ENCODE measurements at regions not wholly inside any gene's neighbourhood (a gene's known extent, or its start where the extent isn't known, plus 50 kb on each side); places are given as distances from the start of the nearest gene placed in this dataset.

DNA sequence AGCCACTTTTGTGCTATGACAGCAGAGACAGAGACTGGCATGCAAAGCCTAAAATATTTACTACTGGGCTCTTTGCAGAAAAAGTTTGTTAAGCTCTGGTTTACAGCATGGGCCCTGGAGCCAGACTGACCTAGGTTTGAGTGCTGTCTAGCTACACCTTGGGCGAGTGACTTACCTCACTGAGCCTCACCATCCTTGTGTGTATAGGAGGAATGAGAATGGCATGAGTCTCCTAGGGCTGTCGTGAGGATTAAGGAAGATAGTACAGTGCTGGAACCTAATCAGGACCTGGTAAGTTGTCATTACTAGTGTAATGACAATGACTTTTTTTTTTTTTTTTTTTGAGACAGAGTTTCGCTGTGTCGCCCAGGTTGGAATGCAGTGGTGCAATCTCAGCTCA, 65.2 kb downstream of the MSX2 start:
- Histone ChIP-seq H3K4me1 (ENCODE audit: insufficient read depth, low read length) (no peaks in the 10 kb centered on the region), H4K20me1 (ENCODE audit: low read length) (no peaks in the 10 kb centered on the region), H3K27me3 (ENCODE audit: low read length) (no peaks in the 10 kb centered on the region), H3K9me2 (replicated peaks; ENCODE audit: low read length) (no peaks in the 10 kb centered on the region), H3K9me3 (ENCODE audit: low read length) (no peaks in the 10 kb centered on the region), H3F3A (ENCODE audit: low read length, unreplicated experiment) (no peaks in the 10 kb centered on the region), H3K4me2 (ENCODE audit: low read length) (no peak overlapping the region), H3K9ac (ENCODE audit: low read length) (no peak overlapping the region), H3K36me3 (ENCODE audit: low read depth, low read length) (no peaks in the 10 kb centered on the region), H3K27ac (ENCODE audit: low read length) (no peak overlapping the region), H2AFZ (ENCODE audit: low read length) (no peak overlapping the region), H3K4me3 (ENCODE audit: low read length) (no peak overlapping the region), H3K79me2 (ENCODE audit: low read length) (no peaks in the 10 kb centered on the region)
- DNase-seq (no peak), ATAC-seq (no peak)
- intact Hi-C loops (cut with micrococcal nuclease), result no loop called here
- ChIA-PET POLR2A (ENCODE audit: unreplicated experiment) (no interaction called here), CTCF (no interaction called here)
- BruUV-seq (replicated peaks), result no TSS peak
- TF ChIP-seq EZH2phosphoT487 (IDR thresholded peaks at IDR 0.05; ENCODE audit: borderline replicate concordance, low read length), result no peak
- TF ChIP-seq, protein P1, sequence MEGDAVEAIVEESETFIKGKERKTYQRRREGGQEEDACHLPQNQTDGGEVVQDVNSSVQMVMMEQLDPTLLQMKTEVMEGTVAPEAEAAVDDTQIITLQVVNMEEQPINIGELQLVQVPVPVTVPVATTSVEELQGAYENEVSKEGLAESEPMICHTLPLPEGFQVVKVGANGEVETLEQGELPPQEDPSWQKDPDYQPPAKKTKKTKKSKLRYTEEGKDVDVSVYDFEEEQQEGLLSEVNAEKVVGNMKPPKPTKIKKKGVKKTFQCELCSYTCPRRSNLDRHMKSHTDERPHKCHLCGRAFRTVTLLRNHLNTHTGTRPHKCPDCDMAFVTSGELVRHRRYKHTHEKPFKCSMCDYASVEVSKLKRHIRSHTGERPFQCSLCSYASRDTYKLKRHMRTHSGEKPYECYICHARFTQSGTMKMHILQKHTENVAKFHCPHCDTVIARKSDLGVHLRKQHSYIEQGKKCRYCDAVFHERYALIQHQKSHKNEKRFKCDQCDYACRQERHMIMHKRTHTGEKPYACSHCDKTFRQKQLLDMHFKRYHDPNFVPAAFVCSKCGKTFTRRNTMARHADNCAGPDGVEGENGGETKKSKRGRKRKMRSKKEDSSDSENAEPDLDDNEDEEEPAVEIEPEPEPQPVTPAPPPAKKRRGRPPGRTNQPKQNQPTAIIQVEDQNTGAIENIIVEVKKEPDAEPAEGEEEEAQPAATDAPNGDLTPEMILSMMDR (conservative IDR thresholded peaks at IDR 0.05; ENCODE audit: low read depth, low read length), result no peak
- no peak for TF ChIP-seq EZH2 (IDR thresholded peaks at IDR 0.05; ENCODE audit: low read length, unreplicated experiment)

DNA sequence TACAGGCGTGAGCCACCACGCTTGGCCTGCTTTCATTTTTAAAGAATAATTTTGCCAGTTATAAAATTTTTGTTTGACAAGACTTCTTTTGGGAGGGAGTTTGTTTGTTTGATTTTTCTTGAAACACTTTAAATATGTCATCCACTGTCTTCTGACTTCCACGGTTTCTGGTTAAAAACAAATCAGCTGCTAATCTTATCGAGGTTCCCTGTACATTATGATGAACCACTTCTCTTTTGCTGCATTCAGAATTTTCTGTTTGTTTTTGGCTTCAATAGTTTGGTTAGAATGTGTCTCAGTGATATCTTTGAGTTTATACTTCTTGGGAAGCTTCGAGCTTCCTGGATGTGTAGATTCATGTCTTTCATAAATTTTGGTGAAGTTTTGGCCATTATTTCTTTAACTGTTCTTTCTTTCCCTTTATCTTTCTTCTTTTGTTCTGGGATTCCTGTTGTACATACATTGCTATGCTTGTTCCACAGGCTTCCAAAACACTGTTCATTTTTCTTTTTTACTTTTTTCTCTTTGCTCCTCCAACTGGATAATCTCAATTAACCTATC, 60.8 kb downstream of the MSX2 start:
- no peak overlapping the region for H3K27ac ChIP-seq (ENCODE audit: low read length)
- no peak overlapping the region for H3K9ac ChIP-seq (ENCODE audit: low read length)
- H3K4me2 ChIP-seq (ENCODE audit: low read length), result no peak overlapping the region
- DNase-seq (no peak), ATAC-seq (no peak)
- H3F3A ChIP-seq (ENCODE audit: low read length, unreplicated experiment), result no peaks in the 10 kb centered on the region
- no peaks in the 10 kb centered on the region for H3K9me2 ChIP-seq (replicated peaks; ENCODE audit: low read length)
- 0 out of 2 replicates have a peak, but pooled peaks cover 5% of the 10 kb centered on the region for H3K27me3 ChIP-seq (ENCODE audit: low read length)
- BruUV-seq (replicated peaks), result no TSS peak
- H3K36me3 ChIP-seq (ENCODE audit: low read depth, low read length), result no peaks in the 10 kb centered on the region
- H3K79me2 ChIP-seq (ENCODE audit: low read length), result no peaks in the 10 kb centered on the region
- no peak overlapping the region for H2AFZ ChIP-seq (ENCODE audit: low read length)
- CTCF ChIA-PET, result no interaction called here
- no peaks in the 10 kb centered on the region for H3K9me3 ChIP-seq (ENCODE audit: low read length)
- no peaks in the 10 kb centered on the region for H4K20me1 ChIP-seq (ENCODE audit: low read length)
- no peak overlapping the region for H3K4me3 ChIP-seq (ENCODE audit: low read length)
- POLR2A ChIA-PET (ENCODE audit: unreplicated experiment), result no interaction called here
- H3K4me1 ChIP-seq (ENCODE audit: insufficient read depth, low read length), result no peaks in the 10 kb centered on the region
- no peak for TF ChIP-seq EZH2phosphoT487 (IDR thresholded peaks at IDR 0.05; ENCODE audit: borderline replicate concordance, low read length)
- TF ChIP-seq, protein P1 (conservative IDR thresholded peaks at IDR 0.05; ENCODE audit: low read depth, low read length), result no peak
- no peak for TF ChIP-seq EZH2 (IDR thresholded peaks at IDR 0.05; ENCODE audit: low read length, unreplicated experiment)
- intact Hi-C loops (cut with micrococcal nuclease), result no loop called here
